ENCODE measurements at regions not wholly inside any gene's neighbourhood (a gene's known extent, or its start where the extent isn't known, plus 50 kb on each side); places are given as distances from the start of the nearest gene placed in this dataset.

DNA sequence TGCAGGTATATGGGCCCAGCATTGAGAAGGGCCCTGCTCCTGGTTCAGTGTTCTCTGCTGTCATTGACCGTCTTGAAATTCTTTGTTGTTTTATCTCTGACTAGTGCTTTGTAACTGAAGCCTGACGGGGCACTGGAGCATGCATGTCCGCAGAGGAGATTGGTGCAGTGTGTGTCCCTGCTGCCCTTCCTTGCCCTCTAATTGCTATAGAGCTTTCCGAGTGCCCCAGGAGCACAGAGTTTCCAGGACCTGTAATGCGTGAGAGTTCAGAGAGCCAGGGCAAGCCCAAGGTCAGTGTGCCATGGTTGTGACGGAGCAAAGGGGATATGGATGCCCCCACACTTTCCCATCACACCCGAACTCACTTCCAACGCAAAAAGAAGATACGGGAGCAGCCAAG, 174.3 kb upstream of the UBE3A start:
- Histone ChIP-seq H3K36me3 (ENCODE audit: control insufficient read depth, insufficient read depth, low read length) (no peaks in the 10 kb centered on the region), H4K5ac (ENCODE audit: low read depth, low read length) (no peak overlapping the region), H2AK5ac (ENCODE audit: low read depth, low read length) (no peak overlapping the region), H3K14ac (replicated peaks; ENCODE audit: low read depth, low read length) (no peak overlapping the region), H3K9ac (ENCODE audit: low read depth, low read length) (no peak overlapping the region), H3K4me2 (ENCODE audit: low read depth, low read length) (no peak overlapping the region), H3K27ac (ENCODE audit: insufficient read depth, low read length) (no peak overlapping the region), H3K4me1 (ENCODE audit: control insufficient read depth, insufficient read depth, low read length) (no peaks in the 10 kb centered on the region), H4K8ac (ENCODE audit: low read depth in 2 of 2, low read length in 2 of 2) (no peak overlapping the region), H3K4ac (ENCODE audit: low read depth, low read length) (no peak overlapping the region), H2BK20ac (ENCODE audit: low read depth, low read length) (no peak overlapping the region), H2AK9ac (replicated peaks; ENCODE audit: low read depth, low read length, poor library complexity) (no peak overlapping the region), H2AFZ (replicated peaks; ENCODE audit: low read length, poor library complexity) (no peak overlapping the region), H3K9me1 (ENCODE audit: insufficient read depth, low read length) (no peaks in the 10 kb centered on the region), H4K20me1 (ENCODE audit: insufficient read depth, low read length) (no peaks in the 10 kb centered on the region), H3K4me3 (ENCODE audit: insufficient read depth, low read depth, low read length) (no peak overlapping the region), H2BK15ac (ENCODE audit: low read depth, low read length) (no peak overlapping the region), H3K9me3 (ENCODE audit: control insufficient read depth, insufficient read depth, low read length) (no peaks in the 10 kb centered on the region), H2BK120ac (ENCODE audit: low read depth, low read length) (no peak overlapping the region), H4K91ac (ENCODE audit: insufficient read depth, low read depth, low read length) (no peak overlapping the region), H3K23ac (ENCODE audit: low read depth, low read length) (no peak overlapping the region), H3K79me1 (ENCODE audit: low read depth in 1 of 2, low read length in 2 of 2) (no peaks in the 10 kb centered on the region), H2BK5ac (ENCODE audit: low read depth, low read length, poor library complexity, severe bottlenecking) (no peak overlapping the region), H3K27me3 (ENCODE audit: control insufficient read depth, insufficient read depth, low read length) (no peaks in the 10 kb centered on the region), H3K18ac (ENCODE audit: low read depth, low read length) (no peak overlapping the region), H3K56ac (ENCODE audit: extremely low read depth, insufficient read depth, low read length) (no peak overlapping the region)
- DNase-seq (no peak), ATAC-seq (ENCODE audit: low read depth) (no peak)
- in situ Hi-C loops (cut with MboI; ENCODE audit: low sequenced_read_pairs), result no loop called here
- 63% methylated on average over 2 of the region's 9 CpGs; no CpG with 5 or more reads in 1 of the 2 experiments for WGBS, 2 experiments (ENCODE audit: extremely low coverage in 2 of 2, insufficient read length in 1 of 2)
- CTCF ChIA-PET, result no interaction called here
- intact Hi-C loops (cut with micrococcal nuclease), result no loop called here
- TF ChIP-seq RAD21 (IDR thresholded peaks at IDR 0.05; ENCODE audit: low read length) (no peak), BHLHE40 (IDR thresholded peaks at IDR 0.05; ENCODE audit: low read depth, low read length) (no peak), NFE2L2 (IDR thresholded peaks at IDR 0.05; ENCODE audit: low read depth, low read length) (no peak), CEBPB (IDR thresholded peaks at IDR 0.05; ENCODE audit: low read depth, low read length) (no peak), POLR2A (IDR thresholded peaks at IDR 0.05; ENCODE audit: low read depth, low read length) (no peak), MXI1 (IDR thresholded peaks at IDR 0.05; ENCODE audit: borderline replicate concordance, low read depth, low read length) (no peak), SMC3 (IDR thresholded peaks at IDR 0.05; ENCODE audit: low read depth, low read length) (no peak), CTCF (conservative IDR thresholded peaks at IDR 0.05; ENCODE audit: low read depth, low read length) (no peak), ELK1 (IDR thresholded peaks at IDR 0.05; ENCODE audit: borderline replicate concordance, low read depth, low read length) (no peak), MAZ (IDR thresholded peaks at IDR 0.05; ENCODE audit: borderline replicate concordance, low read depth, low read length) (no peak)
- POLR2A ChIA-PET (ENCODE audit: unreplicated experiment), result no interaction called here
- BruUV-seq (replicated peaks), result no TSS peak
- dilution Hi-C loops (cut with HindIII; ENCODE audit: low sequenced_read_pairs, unreplicated experiment), result no loop called here

Data from IMR-90 (cell line).